ENCODE measurements at regions not wholly inside any gene's neighbourhood (a gene's known extent, or its start where the extent isn't known, plus 50 kb on each side); places are given as distances from the start of the nearest gene placed in this dataset.
"Not testable (repeated sequence)": the region's sequence is repeated elsewhere in the genome, so short reads cannot be mapped to it uniquely, and the experiment has no call there.

GRCh38 chr20:48329676-48330664 is 497.8 kb downstream of the PREX1 start:
- no peak for DNase-seq (ENCODE audit: low spot score)

DNA sequence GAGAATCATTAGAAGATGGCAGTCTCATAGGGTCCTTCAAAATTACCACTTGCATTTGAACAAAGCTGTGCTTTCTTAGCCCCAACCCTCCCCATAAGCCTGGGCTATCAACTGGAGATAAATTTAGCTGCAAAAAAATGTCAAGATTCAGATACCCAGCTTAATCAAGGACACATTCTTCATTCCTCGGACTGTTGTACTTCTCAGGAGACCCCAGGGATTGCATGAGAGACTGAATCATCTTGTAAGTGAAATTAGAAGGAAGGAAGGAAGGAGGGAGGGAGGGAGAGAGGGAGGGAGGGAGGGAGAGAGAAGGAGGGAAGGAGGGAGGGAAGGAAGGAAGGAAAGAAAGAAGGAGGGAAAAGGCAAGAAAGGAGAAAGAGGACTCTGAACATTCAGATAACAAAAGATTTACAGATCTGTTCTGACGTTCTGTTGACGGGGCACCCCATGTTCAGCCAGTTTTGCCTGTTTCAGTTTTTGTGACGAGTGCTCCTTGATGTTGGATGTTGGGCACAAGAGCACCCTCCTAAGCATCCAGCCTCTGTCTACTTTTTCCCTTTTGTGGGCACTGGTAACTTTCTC is 498.7 kb downstream of the PREX1 start:
- DNase-seq (ENCODE audit: low spot score), result no peak

GRCh38 chr20:48327848-48328247 is 500.0 kb downstream of the PREX1 start:
- DNase-seq (ENCODE audit: low spot score), result not testable (repeated sequence)

GRCh38 chr20:48326868-48327267 is 500.9 kb downstream of the PREX1 start:
- DNase-seq (ENCODE audit: low spot score), result no peak

- DNase-seq (ENCODE audit: low spot score), result no peak
Measured at GRCh38 chr20:48326434-48326691, 501.4 kb downstream of the PREX1 start.

GRCh38 chr20:48325656-48326433 is 502.0 kb downstream of the PREX1 start:
- DNase-seq (ENCODE audit: low spot score), result no peak

DNA sequence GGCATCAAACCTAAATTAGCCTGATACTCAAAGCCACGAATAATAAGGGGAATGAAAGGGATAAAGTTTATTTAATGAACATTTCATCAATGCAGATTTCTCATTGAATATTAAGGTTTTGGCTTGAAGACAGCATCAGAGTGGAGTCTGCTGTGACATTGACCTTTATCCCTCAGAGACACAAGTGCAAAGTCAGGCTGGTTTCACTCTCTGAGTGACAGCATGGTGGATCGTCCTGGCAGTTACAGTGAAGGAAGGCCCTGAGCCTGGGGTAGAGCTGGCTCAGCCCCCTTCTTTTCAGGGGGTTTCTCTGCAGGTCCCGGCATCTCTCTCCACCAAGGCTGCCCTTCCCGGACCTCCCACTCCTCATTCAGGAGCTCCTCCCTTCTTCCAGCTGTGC is 503.1 kb downstream of the PREX1 start:
- no peak for DNase-seq (ENCODE audit: low spot score)

- no peak for DNase-seq (ENCODE audit: low spot score)
Measured at GRCh38 chr20:48321271-48321670, 506.5 kb downstream of the PREX1 start.

GRCh38 chr20:48319943-48320584 is 507.7 kb downstream of the PREX1 start:
- no peak for DNase-seq (ENCODE audit: low spot score)

DNA sequence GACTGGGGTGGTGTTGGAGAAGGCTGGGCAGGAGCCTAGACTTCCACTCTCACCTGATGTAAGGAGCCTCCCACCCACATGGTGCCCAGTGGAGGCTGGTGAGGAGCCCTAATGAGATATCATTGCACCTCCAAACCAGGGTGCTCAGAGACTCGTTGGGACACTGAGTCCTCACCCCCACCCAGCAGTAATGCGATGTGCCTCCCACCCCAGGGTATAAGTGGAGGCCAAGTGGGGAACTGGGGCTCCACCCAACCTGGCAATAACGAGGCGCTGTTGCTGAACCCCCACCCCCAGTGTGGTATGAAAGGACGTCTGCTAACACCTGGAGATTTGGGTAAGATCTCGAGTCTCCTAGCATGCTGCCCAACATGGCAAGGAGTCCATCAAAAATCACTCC is 510.2 kb downstream of the PREX1 start:
- DNase-seq (ENCODE audit: low spot score), result no peak

DNA sequence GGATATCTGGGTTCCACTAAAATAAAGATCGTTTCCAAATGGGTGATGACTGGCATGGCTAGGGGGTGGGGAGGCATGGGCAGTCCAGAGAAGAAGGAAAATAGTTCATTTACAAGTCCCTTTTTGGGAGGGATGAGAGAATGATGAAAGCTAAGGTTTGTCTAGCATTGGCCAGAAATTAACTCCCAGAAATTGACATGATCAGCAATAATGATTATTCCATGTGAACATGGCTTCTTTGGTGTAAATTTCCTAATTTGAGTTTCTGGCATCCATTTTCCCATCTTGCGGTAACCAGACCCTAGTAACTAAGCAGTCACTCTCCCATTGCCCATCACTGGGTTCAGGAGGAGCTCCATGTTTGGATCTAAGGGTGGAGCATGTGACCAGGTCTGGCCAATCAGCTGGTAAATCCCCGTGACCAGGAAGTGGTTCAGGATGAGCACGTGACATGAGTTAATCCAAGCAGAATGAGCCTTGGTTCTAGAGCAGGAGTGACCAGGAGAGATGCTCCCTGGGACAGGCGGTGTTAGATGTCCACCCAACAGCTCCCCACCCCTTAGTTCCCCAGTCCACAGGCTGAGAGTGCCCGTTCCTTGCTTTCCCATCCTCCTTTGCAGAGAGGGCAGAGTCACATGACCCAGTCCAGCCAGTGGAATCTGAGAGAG is 512.7 kb downstream of the PREX1 start:
- no peak for DNase-seq (ENCODE audit: low spot score)

GRCh38 chr20:48313324-48313723 is 514.5 kb downstream of the PREX1 start:
- DNase-seq (ENCODE audit: low spot score), result no peak

- no peak for DNase-seq (ENCODE audit: low spot score)
Measured at GRCh38 chr20:48311956-48312355, 515.8 kb downstream of the PREX1 start.

DNA sequence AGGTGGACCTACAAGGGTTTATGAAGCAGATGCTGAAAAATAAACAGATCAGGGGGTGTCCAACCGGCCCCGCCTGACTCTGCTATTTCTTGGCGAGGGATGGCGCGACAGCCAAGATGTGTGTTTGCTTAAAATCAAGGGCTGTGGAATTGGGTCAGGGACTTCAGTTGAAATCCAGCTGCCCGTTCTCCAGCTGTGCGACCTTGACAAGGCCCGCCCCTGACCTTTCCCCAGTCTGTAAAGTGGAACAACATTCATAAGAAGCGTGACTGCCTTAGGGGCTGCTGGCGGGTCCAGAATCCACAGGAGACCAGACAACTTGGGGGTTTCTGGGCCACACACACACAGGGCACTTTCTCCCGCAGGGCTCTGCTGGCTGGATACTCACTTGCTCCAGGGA is 517.5 kb downstream of the PREX1 start:
- DNase-seq (ENCODE audit: low spot score), result no peak

DNA sequence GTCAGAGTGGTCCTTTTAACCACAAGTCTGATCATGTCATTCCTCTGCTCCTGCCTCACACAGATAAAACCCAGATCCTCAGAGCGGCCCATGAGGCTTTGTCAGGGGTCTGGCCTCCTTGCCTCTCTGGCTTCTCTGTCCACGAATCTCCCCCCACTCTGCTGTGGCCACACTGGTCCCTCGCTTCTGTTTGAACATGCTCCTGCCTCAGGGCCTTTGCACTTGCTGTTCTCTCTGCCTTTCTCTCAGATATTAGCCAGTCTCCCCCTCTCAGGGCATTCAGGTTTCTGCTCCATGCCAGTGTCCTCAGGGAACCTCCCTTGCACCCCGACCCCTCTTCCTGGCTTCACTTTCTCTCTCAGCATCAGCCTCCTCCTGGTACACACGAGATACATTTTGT is 518.5 kb downstream of the PREX1 start:
- DNase-seq (ENCODE audit: low spot score), result no peak

DNA sequence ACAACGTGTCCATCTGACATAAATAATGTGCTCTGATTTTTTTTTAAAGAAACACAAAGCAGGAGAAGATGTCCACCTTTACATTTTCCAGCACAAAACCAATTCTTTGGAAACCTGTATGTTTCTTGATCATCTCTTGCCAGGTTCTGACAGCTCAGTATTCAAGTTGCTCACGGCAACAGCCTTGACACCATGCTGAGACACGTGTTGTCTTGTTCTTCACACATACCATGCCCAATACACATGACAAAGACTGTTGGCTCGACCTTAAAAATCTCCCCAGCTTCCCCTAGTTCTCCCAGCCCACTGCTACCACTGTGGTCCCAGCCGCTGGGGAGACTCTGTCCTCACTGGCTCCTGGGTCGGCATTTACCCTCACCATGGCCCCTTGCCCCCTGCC is 518.9 kb downstream of the PREX1 start:
- no peak for DNase-seq (ENCODE audit: low spot score)

DNA sequence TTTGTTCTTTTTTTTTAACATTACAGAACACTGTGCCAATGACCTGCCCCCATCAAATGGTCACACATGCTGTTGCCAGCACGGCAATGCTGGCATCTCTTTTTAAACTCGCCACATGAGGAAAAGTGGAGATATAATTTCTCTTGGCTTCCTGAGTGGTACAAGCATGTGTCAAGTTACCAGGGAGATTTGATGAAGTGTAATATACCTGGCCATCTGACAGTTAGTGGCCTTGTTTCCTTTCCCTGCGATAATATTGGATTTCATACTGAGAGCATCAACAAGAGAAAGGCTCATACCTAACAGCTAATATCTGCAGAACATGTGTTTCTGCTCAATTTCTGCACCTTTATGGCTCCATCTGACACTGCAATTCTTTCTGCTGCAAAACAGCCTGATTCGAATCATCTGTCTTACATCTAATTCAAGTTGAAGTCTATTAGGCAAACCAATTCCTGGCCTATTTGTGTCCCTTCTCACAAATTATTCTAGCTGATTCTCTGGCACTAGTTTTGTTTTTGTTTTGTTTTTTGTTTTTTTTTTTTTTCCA is 519.5 kb downstream of the PREX1 start:
- DNase-seq (ENCODE audit: low spot score), result no peak

- DNase-seq (ENCODE audit: low spot score), result no peak
Measured at GRCh38 chr20:48307277-48307676, 520.5 kb downstream of the PREX1 start.

DNA sequence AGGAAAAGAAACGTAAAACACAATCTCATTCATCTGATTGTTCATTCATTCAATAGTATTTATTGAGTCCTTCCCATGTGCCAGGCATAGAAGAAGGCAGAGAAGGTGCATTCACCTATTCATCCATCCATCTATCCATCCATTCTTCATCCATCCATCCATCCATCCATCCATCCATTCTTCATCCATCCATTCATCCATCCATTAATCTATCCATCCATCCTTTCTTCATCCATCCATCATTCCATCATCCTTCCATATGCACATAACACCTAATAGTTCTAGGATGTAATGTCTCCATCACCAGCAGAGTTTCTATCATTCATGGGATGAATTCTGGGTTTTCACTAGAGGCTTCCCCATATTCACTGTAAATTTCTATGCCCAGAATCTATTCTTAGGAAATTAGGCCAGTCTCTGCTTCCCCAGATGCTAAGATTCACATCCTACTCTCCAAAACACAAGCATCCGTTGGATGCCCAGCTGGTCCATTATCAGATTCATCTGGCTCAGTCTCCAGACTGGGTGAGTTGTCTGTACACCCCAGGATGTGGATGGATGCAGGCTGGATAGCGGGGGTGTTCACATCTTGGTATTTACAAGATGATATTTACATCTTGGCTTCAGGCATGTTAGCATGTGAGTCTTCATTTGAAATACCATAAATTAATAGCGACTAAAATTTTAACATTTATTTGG is 517.7 kb upstream of the SULF2 start:
- DNase-seq (ENCODE audit: low spot score), result no peak

DNA sequence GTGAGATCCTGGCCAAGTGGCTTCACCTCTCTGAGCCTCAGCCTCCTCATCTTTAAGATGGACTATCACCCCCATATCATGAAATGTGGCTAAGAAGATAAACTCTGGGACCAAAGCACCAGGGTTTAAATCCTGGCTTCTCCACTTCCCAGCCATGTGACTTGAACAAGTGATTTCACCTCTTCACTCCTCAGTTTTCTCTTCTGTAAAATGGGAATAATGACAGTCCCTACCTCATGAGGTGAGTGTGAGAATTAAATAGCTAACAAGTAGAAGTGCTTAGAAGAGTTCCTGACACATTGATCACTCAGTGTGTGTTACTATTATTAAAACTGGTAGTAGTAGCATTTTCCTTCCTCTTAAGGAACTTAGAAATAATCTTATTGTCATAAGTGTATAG is 516.9 kb upstream of the SULF2 start:
- no peak for DNase-seq (ENCODE audit: low spot score)

DNA sequence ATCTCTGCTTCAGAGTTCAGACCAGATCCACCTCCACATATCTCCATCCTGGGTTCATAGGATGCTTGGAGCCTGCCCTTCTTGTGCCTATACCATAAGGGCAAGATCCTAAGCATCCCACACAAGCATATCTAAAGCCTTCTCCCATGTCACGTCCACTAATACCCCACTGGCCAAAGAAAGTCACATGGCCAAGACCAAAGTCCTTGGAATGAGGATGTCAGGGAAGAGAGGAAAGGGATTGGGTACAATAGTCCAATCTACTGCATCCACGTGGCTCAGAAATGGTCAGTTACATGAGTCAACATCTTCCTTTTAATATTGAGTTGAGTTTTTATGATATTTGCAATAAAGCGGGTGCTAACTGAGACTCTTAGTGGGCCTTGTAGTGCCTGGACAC is 515.9 kb upstream of the SULF2 start:
- DNase-seq (ENCODE audit: low spot score), result no peak
